Upper lobe of right lung (tissue), 1 donor: ENCODE measurements at regions not wholly inside any gene's neighbourhood (a gene's known extent, or its start where the extent isn't known, plus 50 kb on each side); places are given as distances from the start of the nearest gene placed in this dataset.
"Not testable (repeated sequence)": the region's sequence is repeated elsewhere in the genome, so short reads cannot be mapped to it uniquely, and the experiment has no call there.

Experiments used
- ATAC-seq: fragments of 200-7000 bp; cut with Tn5 transposase; one replicate; pipeline ENCODE4 v1.9.1; 2020; ENCODE audit warnings: mild to moderate bottlenecking, moderate library complexity
- DNase-seq: peaks from one replicate; pipeline ENCODE4 v3.0.0-alpha.2; 2020
- H3K27ac ChIP-seq: fragments of 200-600 bp; one replicate; pipeline ENCODE4 v1.8.0; 2022
- H3K27me3 ChIP-seq: fragments of 200-600 bp; one replicate; pipeline ENCODE4 v1.8.0; 2022; ENCODE audit warnings: mild to moderate bottlenecking
- H3K36me3 ChIP-seq: fragments of 200-600 bp; one replicate; pipeline ENCODE4 v1.8.0; 2022
- H3K4me1 ChIP-seq: fragments of 200-600 bp; one replicate; pipeline ENCODE4 v1.8.0; 2022
- H3K4me3 ChIP-seq: fragments of 200-600 bp; one replicate; pipeline ENCODE4 v1.8.0; 2022; ENCODE audit warnings: mild to moderate bottlenecking
- H3K9me3 ChIP-seq: fragments of 200-600 bp; one replicate; pipeline ENCODE4 v1.8.0; 2022
- CTCF ChIP-seq: fragments of 200-600 bp; IDR thresholded peaks from one replicate; pipeline ENCODE4 v1.8.0; 2022; ENCODE audit warnings: antibody characterized with exemption
- intact Hi-C: fragments of 100-400 bp; cut with DNase I; formaldehyde crosslinking; loops from one replicate; pipeline ENCODE4 v1.11.0; 2022
- donor health status: DM: no; HTN: yes; CAD: no; lungs with severe emphysema.

DNA sequence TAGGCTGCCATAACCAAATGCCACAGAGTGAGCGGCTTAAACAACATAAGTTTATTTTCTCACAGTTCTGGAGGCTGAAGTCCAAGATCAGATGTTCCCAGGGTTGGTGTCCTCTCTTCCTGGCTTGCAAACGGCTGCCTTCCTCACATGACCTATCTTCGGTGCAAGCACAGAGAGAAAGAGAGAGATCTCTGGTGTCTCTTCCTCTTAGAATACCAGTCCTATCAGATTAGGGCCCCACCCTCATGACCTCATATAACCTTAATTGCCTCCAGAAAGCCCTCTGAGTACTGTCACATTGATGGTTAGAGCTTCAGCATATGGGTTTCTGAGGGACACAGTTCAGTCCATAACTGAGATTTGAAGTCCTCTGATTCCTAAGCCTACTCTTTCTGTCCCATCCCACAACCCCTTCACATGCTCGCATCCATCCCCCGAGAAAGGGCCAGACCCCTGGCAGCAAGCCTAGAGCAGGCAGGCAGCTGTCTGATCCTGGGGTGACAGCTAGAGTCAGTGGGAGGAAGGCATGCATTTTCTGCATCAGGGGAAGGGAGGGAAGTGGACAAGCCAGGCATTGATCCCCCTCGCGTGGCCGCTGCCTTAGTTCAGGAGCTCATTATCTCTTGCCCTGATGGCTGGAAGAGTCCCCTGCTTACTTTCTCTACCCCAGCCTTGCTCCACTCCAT, 114.1 kb downstream of the FAR1 start:
- H3K27ac ChIP-seq, result no peak overlapping the region
- TF ChIP-seq CTCF, result no peak
- ATAC-seq (no peak), DNase-seq (no peak)
- no peaks in the 10 kb centered on the region for H3K4me1 ChIP-seq
- no peaks in the 10 kb centered on the region for H3K36me3 ChIP-seq
- no peaks in the 10 kb centered on the region for H3K9me3 ChIP-seq
- no peaks in the 10 kb centered on the region for H3K27me3 ChIP-seq
- intact Hi-C loops, result no loop called here
- H3K4me3 ChIP-seq, result no peak overlapping the region

GRCh38 chr11:13784441-13784840, 116.0 kb downstream of the FAR1 start:
- no peak for TF ChIP-seq CTCF
- no peak overlapping the region for H3K4me3 ChIP-seq
- H3K9me3 ChIP-seq, result no peaks in the 10 kb centered on the region
- no peaks in the 10 kb centered on the region for H3K36me3 ChIP-seq
- H3K27ac ChIP-seq, result no peak overlapping the region
- H3K27me3 ChIP-seq, result no peaks in the 10 kb centered on the region
- ATAC-seq, result no peak
- no peaks in the 10 kb centered on the region for H3K4me1 ChIP-seq
- DNase-seq, result no peak
- intact Hi-C loops, result no loop called here

GRCh38 chr11:13784855-13785254, 116.4 kb downstream of the FAR1 start:
- ATAC-seq, result no peak
- DNase-seq, result no peak
- Histone ChIP-seq H3K4me3 (no peak overlapping the region), H3K9me3 (no peaks in the 10 kb centered on the region), H3K4me1 (no peaks in the 10 kb centered on the region), H3K27ac (no peak overlapping the region), H3K27me3 (no peaks in the 10 kb centered on the region), H3K36me3 (no peaks in the 10 kb centered on the region)
- no peak for TF ChIP-seq CTCF
- intact Hi-C loops, result no loop called here

DNA sequence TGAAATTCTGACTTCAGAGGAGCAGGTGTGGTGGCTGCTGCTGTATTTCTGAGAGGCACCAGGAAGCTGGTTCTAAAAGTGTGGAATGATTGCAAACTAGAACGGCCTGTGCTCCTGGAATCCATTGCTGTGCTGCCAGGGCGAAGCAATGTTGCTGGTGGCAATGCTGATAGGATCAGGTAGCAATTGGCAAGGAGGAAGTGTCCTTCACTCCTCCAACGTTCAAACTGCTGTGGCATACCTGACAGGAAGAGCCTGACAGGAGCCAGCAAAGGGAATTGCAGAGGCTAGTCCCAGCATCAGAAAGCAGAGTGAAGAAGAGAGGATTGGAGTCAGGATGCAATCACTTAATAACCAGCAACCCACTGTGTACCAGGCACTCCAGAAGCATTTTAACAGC, 118.2 kb downstream of the FAR1 start:
- intact Hi-C loops, result no loop called here
- Histone ChIP-seq H3K4me1 (no peaks in the 10 kb centered on the region), H3K27me3 (no peaks in the 10 kb centered on the region), H3K36me3 (no peaks in the 10 kb centered on the region), H3K4me3 (no peak overlapping the region), H3K27ac (no peak overlapping the region), H3K9me3 (no peaks in the 10 kb centered on the region)
- ATAC-seq (peak; percentile 48), DNase-seq (no peak)
- TF ChIP-seq CTCF, result no peak

DNA sequence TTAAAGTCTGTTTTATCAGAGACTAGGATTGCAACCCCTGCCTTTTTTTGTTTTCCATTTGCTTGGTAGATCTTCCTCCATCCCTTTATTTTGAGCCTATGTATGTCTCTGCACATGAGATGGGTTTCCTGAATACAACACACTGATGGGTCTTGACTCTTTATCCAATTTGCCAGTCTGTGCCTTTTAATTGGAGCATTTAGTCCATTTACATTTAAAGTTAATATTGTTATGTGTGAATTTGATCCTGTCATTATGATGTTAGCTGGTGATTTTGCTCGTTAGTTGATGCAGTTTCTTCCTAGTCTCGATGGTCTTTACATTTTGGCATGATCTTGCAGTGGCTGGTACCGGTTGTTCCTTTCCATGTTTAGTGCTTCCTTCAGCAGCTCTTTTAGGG, 129.1 kb downstream of the FAR1 start:
- intact Hi-C loops, H3K4me3 ChIP-seq, H3K9me3 ChIP-seq, DNase-seq, H3K4me1 ChIP-seq, H3K36me3 ChIP-seq, ATAC-seq, H3K27ac ChIP-seq, H3K27me3 ChIP-seq: not testable (repeated sequence)

GRCh38 chr11:13800901-13801300, 132.4 kb downstream of the FAR1 start:
- intact Hi-C loops, result no loop called here
- Histone ChIP-seq H3K4me1 (no peaks in the 10 kb centered on the region), H3K27me3 (no peaks in the 10 kb centered on the region), H3K36me3 (no peaks in the 10 kb centered on the region), H3K9me3 (peaks cover 9% of the 10 kb centered on the region), H3K4me3 (no peak overlapping the region), H3K27ac (no peak overlapping the region)
- ATAC-seq (no peak), DNase-seq (no peak)
- no peak for TF ChIP-seq CTCF
